DMS153 treated with DMSO at 0.1 percent for 48 hours (cell line): ENCODE measurements at regions not wholly inside any gene's neighbourhood (a gene's known extent, or its start where the extent isn't known, plus 50 kb on each side); places are given as distances from the start of the nearest gene placed in this dataset.

Experiments used
- DNase-seq: peaks from one replicate; lab custom pipeline; 2025; ENCODE audit not compliant: unreplicated experiment; lab: John Stamatoyannopoulos, UW

DNA sequence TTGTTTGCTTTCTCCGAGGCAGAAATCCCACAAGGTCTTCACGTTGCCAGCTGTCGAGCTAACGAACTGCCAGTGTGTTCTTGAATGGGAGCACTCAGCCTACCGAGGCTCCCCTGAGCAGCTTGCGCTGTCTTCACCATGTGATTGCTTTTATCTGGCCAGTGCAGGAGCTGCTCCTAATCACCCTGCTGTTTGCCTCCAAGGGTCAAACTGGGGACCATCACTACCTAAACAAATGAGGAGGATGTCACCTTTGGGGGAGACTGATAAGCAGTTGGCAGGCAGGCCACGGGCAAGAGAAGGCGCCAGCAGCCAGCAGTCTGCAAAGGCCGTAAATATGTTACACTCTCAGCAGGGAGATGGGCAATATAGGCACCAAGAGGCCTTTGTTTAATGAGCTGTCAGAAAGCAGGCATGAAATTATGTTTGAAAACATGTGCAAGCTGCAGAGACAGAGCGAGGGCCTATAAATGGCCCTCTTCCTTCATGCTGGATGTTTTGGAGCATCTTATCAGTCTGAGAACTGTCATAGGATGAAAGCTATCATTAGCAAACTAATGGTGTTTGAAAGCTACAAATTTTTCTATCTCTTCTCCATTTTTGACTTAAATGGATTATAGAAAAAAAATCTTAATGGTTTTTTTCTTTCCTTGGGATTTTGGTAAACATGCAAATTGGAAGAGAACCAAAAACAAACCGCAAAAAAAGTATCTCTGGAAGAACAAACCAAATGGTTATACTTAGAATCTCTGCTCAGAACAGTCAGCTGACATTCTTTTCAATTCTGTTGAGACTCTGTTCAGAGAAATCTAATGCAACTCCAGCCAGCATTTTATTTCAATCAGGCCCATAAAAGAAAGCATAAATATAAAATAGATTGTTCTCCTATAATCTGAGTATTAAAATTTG lies 267.3 kb upstream of the NPVF start:
- DNase-seq = no peak

- no peak for DNase-seq
Measured at GRCh38 chr7:25496476-25497368, 268.4 kb upstream of the NPVF start.

GRCh38 chr7:25500393-25500921 lies 272.2 kb upstream of the NPVF start:
- DNase-seq = no peak

DNA sequence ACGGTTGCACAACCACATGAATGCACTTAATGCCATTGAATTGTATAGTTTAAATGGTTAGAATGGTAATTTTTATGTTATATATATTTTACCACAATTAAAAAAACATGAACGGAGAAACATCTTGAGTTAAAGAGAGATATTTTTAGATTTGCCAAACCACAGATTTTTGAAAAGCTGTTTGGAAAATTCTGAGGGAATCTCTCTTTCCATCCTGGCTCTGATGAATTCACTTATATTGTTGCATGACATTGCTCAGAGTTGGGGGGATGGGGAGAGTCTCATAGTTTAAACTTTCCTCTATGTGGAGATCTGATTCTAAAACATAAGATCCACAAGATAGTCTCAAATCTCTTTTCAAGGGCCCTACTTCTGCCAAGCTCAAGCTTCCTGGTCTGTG lies 275.0 kb upstream of the NPVF start:
- DNase-seq = no peak

DNA sequence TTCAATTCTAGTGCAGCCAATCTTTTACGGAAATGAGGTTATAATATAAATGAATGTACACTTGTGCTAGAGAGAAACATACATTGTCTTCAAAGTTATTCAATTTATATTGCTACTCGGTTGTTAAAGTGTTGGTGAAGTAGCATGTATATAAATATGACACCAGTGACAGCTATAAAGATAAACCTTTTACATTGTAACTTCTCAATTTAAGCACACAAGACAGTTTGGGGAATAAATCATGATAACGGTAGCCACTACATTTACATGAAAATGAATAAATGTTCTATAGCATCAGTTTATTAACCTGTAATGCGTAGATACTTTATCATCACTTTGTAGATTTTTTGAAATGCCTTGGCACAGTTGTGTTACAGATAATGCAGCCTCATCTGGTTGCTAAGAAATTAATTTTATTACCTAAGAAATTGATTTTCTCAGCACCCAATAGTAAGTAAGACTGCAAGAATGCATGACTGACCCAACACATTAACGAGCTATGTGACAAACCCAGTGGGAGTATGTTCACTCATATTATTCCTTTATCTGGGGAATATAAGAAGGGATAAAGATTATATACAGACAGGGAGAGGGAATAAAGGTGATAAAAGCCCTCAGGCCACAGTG lies 283.9 kb upstream of the NPVF start:
- no peak for DNase-seq

GRCh38 chr7:25515633-25516275 lies 287.5 kb upstream of the NPVF start:
- no peak for DNase-seq

DNA sequence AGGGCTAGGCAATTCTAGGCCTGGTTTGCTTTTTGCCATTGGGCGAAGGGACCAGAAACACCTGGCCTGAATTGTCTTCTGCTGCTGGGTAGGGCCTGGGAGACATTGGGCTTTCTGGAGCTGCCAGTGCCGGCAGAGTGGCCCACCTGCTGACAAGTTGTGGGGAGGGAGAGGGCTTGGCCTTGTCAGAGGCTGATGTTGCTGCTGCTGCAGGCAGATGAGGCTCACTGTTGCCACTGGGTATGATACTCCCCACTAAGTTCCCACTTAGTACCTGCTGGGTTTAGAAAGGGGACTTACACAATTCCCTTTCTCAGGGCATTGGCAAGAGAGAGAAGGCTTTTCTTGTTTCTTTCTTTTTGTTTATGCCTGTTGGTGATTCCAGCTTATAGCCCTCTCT lies 289.6 kb upstream of the NPVF start:
- DNase-seq = no peak

- no peak for DNase-seq
Measured at GRCh38 chr7:25520017-25520416, 291.7 kb upstream of the NPVF start.

- no peak for DNase-seq
Measured at GRCh38 chr7:25520516-25520915, 292.2 kb upstream of the NPVF start.

DNA sequence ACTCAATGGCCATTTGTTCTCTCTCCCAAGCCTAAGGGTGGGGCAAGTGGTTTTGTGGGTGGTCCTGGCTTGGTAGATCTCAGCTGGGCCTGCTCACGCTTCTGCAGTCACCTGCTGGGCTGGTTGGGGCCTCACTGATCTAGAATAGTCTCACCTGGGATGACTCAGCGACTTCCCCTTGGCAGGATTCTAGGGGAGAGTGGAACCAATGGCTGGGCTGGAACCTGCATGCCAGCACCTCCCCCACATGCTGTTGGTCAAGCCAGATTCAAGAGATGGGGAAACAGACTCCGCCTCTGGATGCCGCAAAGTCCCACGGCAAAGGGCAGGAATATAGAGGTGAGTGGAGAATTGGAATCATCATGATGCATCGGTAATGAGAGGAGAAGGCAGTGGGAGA lies 292.9 kb upstream of the NPVF start:
- no peak for DNase-seq

- no peak for DNase-seq
Measured at GRCh38 chr7:25522727-25523126, 294.4 kb upstream of the NPVF start.

GRCh38 chr7:25527665-25528170 lies 299.4 kb upstream of the NPVF start:
- DNase-seq = no peak

DNA sequence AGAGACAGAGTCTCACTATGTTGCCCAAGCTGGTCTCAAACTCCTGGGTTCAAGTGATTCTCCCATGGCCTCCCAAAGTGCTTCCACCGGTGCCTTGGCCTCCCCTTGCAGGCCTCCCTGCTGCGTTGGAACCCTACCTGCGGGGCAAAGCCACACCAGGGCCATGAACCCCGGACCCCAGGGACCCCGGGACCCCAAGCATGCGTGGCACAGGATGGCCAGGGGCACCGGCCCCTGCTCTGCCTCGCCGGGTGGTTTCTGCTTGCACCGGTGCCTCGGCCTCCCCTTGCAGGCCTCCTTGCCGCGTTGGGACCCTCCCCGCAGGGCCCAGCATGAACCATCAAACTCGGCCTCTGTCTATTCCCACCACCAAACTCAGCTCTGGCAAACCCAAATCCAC lies 301.0 kb upstream of the NPVF start:
- no peak for DNase-seq

DNA sequence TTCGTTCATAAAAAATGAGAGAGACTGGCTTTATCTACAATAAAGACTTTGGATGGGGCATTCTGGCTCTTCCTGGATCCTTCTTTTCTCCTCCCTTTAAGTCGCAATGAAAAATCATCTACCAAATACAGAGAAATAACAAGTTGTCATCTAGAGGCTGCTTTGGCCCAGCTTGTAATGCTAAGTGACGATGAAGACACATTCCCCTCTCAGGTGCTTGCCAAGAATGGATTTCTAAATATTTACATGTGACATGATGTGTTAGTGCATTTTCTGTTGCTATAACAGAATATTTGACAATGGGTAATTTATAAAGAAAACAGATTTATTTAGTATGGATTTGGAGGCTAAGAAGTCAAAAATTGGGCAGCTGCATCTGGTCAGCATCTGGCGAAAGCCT lies 308.6 kb upstream of the NPVF start:
- no peak for DNase-seq

GRCh38 chr7:25537662-25538375 lies 309.5 kb upstream of the NPVF start:
- DNase-seq = no peak

DNA sequence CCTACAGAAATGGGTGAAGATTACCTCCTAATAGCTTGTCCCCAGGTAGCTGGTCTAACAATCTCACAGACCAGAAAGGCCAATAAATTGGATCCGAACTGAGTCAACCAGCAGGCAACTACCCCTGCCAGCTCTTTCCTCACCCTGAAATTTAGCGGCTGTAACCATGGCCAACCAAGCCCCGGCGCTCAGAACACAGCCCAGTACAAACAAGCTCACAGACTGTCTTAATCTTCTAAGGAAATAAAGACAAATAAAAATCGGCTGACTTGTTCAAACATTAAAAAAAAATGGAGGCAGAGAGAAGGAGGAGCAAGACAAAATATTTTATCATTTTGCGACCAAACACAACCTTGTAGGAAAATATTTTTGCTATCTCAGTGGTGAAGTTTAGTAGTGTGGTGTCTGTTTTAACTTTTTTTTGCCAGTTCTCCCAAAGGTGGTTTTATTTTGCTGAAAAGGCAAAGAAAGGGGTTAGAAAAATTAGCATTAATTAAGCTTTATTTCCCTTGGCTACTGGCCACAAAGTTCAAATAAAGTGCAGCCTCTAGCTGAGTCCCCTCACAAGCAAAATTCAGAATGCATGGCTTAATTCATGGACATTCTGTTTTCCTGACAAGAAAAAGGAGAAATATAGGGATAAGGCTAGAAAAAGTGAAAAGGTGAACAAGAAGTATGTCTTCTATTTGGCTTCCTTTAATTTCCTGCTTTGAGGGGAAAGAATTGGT lies 313.0 kb upstream of the NPVF start:
- no peak for DNase-seq

DNA sequence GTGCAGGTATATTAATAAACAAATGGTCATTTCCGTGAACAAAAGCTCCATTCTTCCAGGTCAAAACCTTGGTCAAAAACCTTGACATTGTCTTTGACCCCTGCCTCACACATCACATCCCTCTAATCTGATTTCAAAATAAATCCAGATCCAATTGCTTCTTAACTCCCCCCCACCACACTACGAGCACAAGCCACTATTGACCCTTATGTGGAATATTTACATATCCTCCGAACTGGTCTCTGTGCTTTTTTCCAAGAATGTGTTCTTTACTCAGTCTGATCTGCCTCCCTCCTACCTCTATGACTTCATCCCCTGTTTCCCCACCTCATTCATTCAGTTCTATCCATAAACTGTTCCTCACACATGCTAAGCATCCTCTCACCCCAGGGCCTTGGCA lies 313.6 kb upstream of the NPVF start:
- DNase-seq = no peak

GRCh38 chr7:25543210-25543609 lies 314.9 kb upstream of the NPVF start:
- DNase-seq = no peak

- DNase-seq = no peak
Measured at GRCh38 chr7:25543798-25544197, 315.5 kb upstream of the NPVF start.
